RWPE2 (cell line): ENCODE measurements at regions not wholly inside any gene's neighbourhood (a gene's known extent, or its start where the extent isn't known, plus 50 kb on each side); places are given as distances from the start of the nearest gene placed in this dataset.

Experiments used
- ATAC-seq: fragments of 200-7000 bp; cut with Tn5 transposase; 3 replicates; pipeline ENCODE4 v1.9.1; 2021; ENCODE audit warnings: low read depth
- DNase-seq: peaks from one replicate; pipeline ENCODE4 v3.0.0-alpha.2; 2020; ENCODE audit warnings: low spot score
- H3K27ac ChIP-seq: fragments of 450-650 bp; 2 replicates; pipeline ENCODE4 v1.5.1; 2017; ENCODE audit warnings: mild to moderate bottlenecking; ENCODE audit not compliant: poor library complexity, severe bottlenecking
- H3K27me3 ChIP-seq: fragments of 250-450 bp; sonication (Bioruptor Pico); 2 replicates; pipeline ENCODE4 v1.5.1; 2021; ENCODE audit warnings: mild to moderate bottlenecking, moderate library complexity; ENCODE audit not compliant: insufficient read depth, poor library complexity, severe bottlenecking
- H3K36me3 ChIP-seq: fragments of 250-450 bp; sonication (Bioruptor Pico); 2 replicates; pipeline ENCODE4 v1.5.1; 2020; ENCODE audit warnings: low read depth, mild to moderate bottlenecking, moderate library complexity
- H3K4me1 ChIP-seq: fragments of 250-450 bp; sonication (Bioruptor Pico); 2 replicates; pipeline ENCODE4 v1.5.1; 2021; ENCODE audit warnings: mild to moderate bottlenecking, moderate library complexity; ENCODE audit not compliant: insufficient read depth, poor library complexity, severe bottlenecking
- H3K4me3 ChIP-seq: fragments of 250-450 bp; sonication (Bioruptor Pico); 2 replicates; pipeline ENCODE4 v1.5.1; 2021; ENCODE audit warnings: mild to moderate bottlenecking, moderate library complexity; ENCODE audit not compliant: severe bottlenecking
- H3K9me3 ChIP-seq: fragments of 250-450 bp; sonication (Bioruptor Pico); 2 replicates; pipeline ENCODE4 v1.5.1; 2021; ENCODE audit warnings: mild to moderate bottlenecking, moderate library complexity; ENCODE audit not compliant: severe bottlenecking
- TF ChIP-seq, protein P1 (sequence below): fragments of 450-650 bp; IDR thresholded peaks from one replicate; pipeline ENCODE4 v1.5.1; 2017; ENCODE audit warnings: mild to moderate bottlenecking, moderate library complexity; ENCODE audit not compliant: poor library complexity, severe bottlenecking

DNA sequence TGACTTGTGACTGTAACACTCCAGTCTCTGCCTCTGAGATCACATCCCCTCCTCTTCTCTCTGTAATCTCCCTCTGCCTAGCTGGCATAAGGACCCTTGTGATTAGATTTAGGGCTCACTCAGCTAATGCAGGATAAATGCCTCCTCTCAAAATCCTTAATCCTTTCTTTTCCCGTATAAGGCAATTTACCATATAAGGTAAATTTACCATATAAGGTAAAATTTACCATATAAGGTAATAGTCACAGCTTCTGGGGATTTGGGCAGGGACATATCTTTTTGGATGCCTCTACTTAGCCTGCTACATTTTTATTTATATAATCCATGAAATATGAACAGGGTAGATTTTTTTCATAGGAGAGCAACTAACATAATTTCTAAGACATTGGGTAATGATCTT lies 318.0 kb upstream of the PUM3 start:
- H3K27me3 ChIP-seq, result peaks cover 25% of the 10 kb centered on the region
- TF ChIP-seq, protein P1, sequence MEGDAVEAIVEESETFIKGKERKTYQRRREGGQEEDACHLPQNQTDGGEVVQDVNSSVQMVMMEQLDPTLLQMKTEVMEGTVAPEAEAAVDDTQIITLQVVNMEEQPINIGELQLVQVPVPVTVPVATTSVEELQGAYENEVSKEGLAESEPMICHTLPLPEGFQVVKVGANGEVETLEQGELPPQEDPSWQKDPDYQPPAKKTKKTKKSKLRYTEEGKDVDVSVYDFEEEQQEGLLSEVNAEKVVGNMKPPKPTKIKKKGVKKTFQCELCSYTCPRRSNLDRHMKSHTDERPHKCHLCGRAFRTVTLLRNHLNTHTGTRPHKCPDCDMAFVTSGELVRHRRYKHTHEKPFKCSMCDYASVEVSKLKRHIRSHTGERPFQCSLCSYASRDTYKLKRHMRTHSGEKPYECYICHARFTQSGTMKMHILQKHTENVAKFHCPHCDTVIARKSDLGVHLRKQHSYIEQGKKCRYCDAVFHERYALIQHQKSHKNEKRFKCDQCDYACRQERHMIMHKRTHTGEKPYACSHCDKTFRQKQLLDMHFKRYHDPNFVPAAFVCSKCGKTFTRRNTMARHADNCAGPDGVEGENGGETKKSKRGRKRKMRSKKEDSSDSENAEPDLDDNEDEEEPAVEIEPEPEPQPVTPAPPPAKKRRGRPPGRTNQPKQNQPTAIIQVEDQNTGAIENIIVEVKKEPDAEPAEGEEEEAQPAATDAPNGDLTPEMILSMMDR, result no peak
- no peak for DNase-seq
- no peak overlapping the region for H3K27ac ChIP-seq
- ATAC-seq, result no peak
- H3K4me3 ChIP-seq, result no peak overlapping the region
- H3K9me3 ChIP-seq, result no peaks in the 10 kb centered on the region
- H3K36me3 ChIP-seq, result no peaks in the 10 kb centered on the region
- no peaks in the 10 kb centered on the region for H3K4me1 ChIP-seq

DNA sequence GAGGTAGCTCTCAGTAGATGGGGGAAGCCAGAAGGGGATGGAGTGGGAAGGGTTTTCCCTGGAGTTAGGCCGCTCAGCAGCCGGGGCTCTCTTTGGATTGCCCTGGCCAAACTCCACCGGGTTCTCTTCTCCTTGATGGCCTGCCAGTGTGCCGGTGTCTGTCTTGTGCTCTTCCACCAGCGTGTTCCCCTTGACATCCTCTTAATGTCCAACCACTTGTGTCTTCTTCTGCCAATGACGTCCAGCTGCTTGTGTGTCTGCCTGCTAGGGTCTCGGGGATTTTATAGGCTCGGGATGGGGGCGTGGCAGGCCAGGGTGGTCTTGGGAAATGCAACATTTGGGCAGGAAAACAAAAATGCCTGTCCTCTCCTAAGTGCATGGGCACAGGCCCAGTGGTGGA lies 313.1 kb upstream of the PUM3 start:
- no peaks in the 10 kb centered on the region for H3K9me3 ChIP-seq
- H3K4me1 ChIP-seq, result no peaks in the 10 kb centered on the region
- ATAC-seq (no peak), DNase-seq (no peak)
- H3K27me3 ChIP-seq, result peaks cover 3% of the 10 kb centered on the region
- H3K27ac ChIP-seq, result no peak overlapping the region
- H3K36me3 ChIP-seq, result no peaks in the 10 kb centered on the region
- H3K4me3 ChIP-seq, result no peak overlapping the region
- TF ChIP-seq, protein P1, result no peak

DNA sequence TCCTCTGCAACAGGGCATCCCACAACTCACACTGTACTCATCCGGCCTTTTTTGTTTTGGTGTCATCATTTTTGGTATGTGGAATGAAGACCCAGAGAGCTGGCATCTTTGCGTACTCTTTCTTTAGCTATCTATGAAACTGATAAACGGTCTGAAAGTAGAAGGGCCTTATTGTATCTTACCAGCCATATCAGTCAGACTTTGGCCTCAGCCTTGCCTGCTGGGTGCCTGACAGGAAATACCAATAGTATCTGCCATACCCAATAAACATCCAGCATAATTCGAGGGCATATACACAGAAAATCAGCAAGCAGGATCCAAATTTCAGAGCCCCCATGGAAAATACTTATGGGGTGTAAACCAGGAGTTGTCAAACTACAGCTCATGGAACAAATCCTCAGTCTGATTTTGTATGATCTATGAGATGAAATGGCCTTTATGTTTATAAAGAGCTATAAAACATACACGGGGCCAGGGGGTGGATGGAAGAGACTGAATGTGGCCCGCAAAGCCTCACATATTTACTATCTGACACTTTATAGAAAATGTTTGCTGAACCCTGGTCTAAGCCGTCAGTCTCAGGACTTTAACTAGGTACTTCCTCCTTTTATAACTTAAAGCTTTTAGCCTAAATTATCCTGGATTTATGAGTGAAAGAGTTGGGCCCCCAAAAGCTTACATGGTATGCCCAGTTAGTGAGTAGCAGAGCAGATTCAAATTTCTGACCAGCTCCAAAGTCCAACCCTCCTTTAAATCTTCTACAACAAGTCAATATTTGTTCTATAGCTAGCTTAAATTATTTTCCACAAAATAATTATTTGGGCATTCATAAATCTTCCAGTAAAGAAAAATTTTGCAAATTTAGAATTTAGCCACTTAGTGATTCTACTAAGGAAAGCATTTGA lies 308.0 kb upstream of the PUM3 start:
- Histone ChIP-seq H3K27me3 (no peaks in the 10 kb centered on the region), H3K9me3 (no peaks in the 10 kb centered on the region), H3K4me1 (no peaks in the 10 kb centered on the region), H3K36me3 (no peaks in the 10 kb centered on the region), H3K27ac (no peak overlapping the region), H3K4me3 (no peak overlapping the region)
- no peak for ATAC-seq
- TF ChIP-seq, protein P1, result no peak
- DNase-seq, result no peak

GRCh38 chr9:3150074-3150473 lies 306.2 kb upstream of the PUM3 start:
- no peaks in the 10 kb centered on the region for H3K9me3 ChIP-seq
- H3K36me3 ChIP-seq, result no peaks in the 10 kb centered on the region
- DNase-seq, result no peak
- no peaks in the 10 kb centered on the region for H3K4me1 ChIP-seq
- no peak for ATAC-seq
- TF ChIP-seq, protein P1, result no peak
- H3K27ac ChIP-seq, result no peak overlapping the region
- H3K27me3 ChIP-seq, result no peaks in the 10 kb centered on the region
- no peak overlapping the region for H3K4me3 ChIP-seq
